HuH-7.5 (cell line): ENCODE measurements at regions not wholly inside any gene's neighbourhood (a gene's known extent, or its start where the extent isn't known, plus 50 kb on each side); places are given as distances from the start of the nearest gene placed in this dataset.

Source experiments
- DNase-seq: peaks from one replicate; pipeline ENCODE4 v3.0.0; 2011; ENCODE audit warnings: low spot score

DNA sequence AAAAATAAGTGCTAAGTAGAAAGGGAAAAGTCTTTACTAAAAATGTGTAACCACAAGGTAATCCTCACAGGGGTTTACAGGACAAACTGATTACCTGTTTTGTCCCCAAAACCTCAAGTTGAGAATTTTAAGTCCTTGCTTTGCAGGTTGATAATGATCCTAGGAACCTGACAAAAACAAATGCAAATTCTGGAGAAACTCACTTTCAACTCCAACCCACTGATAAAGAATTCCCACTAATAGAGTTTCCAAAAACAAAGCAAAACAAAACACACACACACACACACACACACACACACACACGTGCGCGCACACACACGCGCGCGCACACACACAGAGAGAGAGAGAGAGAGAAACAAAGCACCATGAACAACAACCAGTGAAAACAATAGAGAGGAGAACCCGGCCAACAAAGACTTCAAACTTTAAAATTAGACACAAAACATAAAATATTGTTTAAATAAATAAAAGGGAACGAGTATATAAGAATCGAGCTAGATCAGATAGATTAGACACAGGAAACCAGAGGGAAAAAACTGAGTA, 187.0 kb upstream of the FOXN3 start:
- DNase-seq: no peak

DNA sequence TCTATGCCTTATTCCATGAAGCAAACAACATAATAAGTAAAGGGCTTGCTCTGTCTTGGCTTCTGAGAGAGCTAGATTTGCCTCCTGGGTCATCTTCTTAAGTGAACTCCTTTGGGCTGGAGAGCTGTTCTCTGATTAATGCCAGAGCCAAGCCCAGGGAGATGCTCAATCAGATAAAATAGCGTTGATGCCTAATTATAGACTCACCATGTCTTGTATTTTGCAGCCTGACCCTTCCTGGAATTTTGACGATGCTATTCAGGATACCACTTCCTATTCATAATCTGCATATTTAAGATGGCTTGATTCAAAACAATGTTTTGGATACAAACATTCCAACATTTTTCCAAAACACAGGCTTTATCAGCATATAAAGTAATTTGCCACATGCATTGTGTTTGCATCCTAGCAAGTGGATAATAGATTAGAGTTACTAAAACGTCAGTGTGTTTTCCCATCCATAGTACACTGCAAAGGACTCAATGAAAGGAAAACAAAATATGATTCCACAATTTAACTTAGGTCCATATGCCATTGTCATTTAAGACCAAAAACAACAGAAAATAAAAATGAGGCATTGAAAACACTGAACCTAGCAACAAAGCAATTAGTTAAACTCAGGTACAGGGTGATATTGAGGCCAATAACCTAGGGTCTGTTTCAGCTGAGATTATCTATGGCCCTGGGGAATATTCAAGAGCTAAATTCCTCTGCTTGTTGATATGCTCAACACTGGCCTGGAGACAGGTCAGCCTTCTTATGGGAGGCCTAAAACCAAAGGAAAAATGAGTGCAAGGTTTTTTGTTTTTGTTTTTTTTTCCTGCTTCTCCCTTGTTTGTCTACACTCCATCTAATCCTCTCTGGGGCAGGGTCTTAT, 184.2 kb upstream of the FOXN3 start:
- DNase-seq: no peak

DNA sequence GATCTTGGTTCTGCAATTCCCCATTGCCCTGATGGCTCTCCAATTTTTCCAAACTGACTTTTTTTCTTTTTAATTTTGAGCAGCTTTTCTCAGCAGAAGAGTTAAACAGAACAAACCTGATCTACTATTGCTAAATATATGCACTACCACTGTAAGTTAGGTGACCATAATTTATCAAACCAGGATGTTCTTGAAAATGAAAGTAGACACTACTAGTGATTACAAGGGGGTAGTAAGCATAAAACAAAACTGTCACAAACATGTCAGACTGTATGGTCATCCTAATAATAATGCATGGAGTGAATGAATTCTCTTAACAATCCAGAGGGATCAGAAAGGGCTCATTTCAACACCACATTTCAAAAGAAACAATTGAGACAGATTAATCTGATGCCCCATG, 183.0 kb upstream of the FOXN3 start:
- no peak for DNase-seq

DNA sequence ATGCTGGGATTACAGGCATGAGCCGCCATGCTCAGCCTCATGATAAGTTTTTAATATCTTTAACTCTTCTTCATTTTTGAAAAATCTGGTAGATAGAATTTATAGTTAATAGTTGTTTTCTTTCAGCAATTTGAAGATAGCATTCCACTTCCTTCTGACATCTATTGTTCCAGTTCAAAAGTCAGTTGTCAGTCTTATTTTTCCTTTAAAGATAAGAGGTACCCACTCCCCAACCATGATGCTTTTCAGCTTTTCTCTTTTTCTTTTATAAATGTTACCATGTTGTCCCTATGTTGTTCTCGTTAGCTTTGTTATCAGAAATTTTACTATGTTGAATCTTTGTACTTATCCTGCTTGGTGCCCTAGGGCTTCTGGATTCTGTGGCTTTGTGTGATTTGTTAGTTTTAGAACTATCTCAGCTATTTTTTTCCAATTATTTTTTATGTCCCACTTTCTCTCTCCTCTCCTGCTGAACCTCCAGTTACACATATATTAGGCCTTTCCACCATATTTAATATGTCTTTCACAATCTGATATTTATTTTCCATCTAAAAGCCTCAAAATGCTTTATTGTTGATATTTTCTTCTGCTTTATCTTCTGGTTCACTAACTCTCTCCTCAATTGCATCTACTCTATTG, 181.6 kb upstream of the FOXN3 start:
- no peak for DNase-seq

DNA sequence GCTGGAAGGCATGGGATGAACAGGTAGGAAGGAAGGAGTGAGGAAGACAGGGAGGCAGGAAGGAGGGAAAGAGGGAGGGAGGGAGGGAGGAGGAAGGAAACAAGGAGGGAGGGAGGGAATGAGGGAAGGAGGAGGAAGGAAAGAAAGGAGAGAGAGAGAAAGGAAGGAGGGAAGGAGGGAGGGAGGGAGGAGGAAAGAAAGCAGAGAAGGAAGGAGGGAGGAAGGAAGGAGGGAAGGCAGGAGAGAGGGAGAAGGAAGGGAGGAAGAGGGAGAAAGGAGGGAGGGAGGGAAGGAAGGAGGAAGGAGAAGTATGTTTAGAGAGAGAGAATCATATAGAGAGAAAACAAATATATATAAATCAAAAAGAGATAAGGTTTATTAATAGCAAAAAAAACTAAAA, 175.9 kb upstream of the FOXN3 start:
- DNase-seq: no peak

DNA sequence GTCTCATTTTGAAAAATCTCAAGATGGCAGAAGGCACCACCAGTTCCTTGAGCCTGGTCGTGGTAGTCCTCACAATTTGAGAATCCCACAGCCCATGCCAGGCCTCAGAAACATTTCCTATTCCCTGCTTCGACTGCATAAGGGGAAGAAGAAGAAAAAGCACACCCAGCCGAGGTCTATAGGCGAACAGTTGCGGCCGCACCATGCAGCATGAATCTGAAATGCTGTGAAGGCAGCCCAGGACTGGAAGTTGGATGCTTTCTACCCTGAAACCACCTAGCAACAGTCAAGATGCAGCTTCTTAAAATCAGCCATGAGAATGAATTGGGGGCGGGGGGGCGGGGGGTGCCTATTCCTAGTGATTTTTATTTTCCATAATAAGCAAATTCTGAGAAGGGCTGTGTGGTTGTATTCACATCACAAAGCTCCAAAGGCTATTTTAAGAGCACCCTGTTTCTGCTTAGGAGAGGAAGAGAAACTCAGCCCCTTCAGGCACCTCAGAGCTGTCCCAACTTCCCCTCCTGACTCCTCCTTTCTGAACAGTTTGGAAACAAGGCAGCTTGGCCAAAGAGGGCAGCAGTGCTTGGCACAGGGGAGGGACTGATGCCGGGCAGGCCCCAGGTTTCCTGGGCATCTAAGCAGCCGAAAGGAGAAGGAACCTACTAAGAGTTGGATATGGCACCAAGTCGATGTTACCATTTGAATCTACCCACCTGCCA, 172.5 kb upstream of the FOXN3 start:
- no peak for DNase-seq

DNA sequence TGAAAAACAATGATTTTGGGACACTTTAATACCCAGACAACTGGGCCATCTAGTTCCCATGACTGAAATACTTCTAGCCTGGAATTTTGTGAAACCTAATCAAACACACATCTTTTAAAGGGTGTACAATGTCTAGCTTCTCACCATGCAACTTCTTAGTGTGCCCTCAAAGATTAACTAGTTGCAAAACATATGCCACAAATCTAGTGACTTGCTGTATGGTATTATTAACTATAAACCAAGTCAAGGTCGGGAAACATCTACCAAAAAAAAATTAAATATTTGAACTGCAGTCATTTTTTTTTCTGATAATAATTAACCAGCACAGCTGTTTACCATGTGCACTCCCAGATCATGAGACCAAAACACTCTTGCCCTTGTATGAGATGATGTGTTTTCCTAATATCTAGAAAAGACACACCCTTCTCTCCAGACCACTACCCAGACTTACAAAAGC, 171.8 kb upstream of the FOXN3 start:
- DNase-seq: peak; percentile 13

DNA sequence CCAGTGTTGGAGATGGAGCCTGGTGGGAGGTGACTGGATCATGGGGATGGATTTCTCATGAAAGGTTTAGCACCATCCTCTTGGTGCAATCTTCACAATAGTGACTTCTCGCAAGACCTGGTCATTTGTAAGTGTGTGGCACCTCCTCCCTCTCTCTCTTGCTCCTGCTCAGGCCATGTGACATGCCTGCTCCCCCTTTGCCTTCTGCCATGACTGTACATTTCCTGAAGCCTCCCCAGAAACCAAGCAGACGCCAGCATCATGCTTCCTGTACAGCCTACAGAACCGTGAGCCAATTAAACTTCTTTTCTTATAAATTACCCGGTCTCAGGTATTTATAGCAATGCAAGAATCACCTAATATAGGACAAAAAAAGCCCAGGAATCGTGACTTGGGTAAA, 171.0 kb upstream of the FOXN3 start:
- no peak for DNase-seq

DNA sequence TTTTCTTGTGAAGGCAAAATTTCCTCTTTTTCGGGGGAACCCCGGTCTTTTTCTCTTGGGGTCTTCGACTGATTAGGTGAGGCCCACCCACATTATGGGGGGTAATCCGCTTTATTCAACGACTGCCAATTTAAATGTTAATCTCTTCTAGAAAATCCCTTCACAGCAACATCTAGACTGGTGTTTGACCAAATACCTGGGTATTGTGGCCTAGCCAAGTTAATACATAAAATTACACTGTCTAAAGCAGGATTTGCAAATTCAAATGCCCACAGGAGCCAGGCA, 170.0 kb upstream of the FOXN3 start:
- no peak for DNase-seq

DNA sequence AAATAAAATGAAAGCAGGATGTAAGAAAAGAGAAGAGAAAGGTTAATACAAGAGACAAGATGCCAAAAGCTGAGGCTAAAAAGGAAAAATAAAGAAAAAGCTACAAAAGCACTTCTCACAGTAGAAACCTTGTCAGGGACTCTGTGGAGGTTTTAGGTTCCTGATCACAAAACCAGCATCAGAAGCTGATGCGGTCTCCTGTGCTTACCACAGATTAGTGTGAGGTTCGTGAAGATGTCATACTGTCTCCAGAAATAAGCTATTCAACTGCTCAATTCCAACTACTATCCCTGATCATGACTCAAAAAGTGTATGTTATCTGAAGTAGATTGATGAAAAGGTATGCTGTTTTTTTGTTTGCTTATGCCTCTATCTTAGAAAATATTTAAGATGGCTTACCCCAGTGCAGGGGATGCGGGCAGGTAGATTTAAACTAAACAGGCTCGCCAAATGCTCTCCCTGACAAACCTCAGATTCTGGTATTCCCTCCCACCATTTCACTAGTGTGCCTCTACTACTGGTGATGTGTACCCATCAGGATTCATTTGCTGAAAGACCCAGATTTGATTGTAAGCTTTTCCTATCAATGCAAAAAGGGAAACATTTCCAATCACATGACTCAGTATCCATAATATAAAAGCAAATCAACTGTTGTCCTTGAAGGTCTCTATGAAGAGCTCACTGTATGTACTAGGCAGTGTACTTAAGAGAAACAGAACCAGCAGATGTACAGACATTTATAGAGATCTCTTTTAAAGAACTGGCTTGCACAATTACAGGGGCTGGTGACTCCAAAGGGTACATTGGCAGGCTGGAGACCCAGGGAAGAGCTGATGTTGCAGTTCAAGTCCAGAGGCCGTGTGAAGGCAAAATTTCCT, 169.5 kb upstream of the FOXN3 start:
- no peak for DNase-seq

DNA sequence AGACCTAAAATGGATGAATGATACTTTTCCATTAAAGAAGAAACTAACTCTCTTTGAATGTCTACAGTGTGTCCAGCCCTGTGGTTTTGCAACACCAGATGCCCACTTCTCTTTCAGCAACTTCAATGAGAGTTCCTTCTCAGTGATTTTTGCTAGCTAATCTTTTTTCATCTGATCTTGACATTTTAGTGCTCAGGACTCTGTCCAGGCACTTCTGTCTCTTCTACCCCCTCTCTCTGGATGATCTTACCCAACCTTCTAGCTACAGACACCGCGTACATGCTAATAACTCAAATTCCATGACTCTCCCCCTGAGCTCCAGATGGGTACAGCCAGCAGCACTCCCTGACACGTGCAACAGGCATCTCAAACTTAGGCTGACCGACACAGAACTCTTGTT, 161.1 kb upstream of the FOXN3 start:
- DNase-seq: no peak

DNA sequence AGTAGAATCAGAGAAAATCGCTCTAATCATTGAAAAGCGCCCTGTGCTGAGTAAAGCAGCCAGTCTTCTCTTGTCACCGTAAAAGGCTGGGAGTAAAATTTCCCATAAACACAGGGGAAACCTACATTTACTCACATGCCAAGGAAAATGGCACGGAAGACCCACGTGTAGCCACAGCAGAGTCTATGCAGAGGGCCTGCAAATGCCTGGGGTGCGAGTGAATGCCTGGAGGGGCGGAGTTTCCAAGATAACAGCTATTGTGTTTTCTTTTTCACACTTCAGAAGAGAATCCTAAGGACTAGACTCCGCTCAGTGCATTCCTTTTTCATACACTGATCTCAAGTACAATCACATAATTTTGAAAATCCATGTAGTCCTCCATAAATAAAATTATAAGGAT, 159.9 kb upstream of the FOXN3 start:
- no peak for DNase-seq

DNA sequence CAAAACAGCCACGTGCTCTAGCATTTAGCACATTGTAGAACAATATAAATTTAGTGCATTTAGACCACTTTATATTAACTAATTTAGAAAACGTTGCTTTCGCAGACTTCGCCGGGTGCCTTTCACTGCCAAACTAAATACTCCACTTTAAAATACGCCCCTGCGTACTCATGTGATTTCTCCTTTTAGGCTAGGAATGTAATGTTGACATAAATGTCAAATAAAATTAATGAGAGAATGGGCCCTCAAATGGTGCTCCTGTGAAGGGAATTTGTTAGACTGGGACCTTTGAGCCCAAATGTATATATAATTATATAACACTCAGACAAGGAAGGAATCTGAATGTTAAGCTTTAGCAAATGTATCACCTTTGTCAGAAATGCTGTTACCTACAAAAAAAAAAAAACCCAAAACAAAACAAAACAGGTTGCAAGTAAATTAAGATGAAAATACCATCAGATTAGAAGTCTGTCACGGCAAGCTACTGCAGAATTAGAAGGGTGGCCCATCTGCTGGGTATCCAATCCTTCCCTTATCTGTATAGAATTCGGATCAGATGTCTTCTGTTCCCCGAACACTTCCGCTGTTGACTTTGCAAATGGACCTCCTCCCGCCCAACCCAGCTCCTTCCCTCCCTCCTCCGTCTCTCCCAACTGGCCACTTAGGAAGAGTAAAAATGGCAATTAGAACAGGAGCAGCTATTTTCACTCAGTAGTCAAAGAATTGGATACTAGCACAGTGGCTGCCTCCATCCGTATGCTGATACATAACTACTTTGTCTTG, 159.3 kb upstream of the FOXN3 start:
- DNase-seq: no peak

DNA sequence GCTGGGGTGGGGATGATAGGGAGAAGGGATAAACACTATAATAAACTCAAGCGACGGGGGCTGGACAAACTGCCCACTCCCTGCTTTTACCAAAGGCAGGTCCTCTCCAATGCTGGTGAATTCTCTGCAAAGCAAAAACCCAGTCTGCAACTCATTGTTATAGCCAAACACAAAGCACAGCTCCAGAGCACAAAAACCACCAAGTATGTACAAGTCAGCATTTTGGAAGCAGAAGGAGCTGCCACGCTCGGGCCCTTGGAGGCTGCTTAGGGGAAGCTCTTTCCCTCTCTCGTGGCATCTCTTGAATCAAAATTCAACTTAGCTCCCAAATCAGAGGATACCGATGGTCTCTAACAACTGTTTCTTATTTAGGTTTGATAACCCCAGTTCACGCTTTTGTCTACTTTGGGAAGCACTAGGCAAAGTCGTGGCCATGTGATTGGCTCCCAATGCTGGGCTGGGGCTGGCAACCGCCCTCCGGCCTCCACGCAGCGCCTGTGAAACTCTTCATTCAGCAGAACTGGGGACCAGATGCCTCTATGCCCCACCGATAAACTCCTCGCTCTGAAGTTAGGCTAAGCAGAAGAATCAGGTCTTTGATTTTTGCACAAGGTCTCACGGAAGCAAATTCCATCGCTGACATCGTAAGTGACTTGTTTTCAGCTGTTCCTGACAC, 158.5 kb upstream of the FOXN3 start:
- no peak for DNase-seq

DNA sequence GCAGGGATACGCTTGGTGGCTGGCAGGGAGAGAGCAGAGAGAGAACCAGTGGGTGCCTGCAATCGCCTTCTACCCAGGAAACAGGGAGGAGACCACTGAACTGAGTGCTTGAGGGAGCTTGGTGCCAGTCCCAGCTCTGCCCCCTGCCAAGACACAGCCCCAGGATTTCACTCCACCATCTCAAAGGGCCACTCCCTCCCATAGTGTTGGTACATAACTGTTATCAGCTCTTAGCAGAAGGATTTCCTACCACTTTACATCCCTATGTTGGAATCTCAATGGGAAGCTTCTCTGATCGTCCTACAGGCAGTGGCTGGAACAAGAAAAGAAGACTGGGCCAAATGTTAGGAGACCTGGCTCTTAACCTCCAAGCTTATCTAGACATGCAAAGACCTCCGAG, 157.4 kb upstream of the FOXN3 start:
- DNase-seq: no peak

DNA sequence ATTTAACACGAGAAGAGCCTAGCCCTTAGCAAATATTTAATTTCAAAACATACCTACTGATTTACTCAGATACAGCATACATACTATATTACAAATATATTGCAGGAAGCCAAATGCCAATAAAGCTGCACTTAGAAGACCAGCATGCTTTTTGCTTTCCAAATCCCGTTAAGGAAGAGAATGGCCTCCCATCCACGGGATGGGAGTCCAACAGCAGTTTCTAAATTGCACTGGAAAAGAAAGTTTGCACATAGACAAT, 156.3 kb upstream of the FOXN3 start:
- no peak for DNase-seq

DNA sequence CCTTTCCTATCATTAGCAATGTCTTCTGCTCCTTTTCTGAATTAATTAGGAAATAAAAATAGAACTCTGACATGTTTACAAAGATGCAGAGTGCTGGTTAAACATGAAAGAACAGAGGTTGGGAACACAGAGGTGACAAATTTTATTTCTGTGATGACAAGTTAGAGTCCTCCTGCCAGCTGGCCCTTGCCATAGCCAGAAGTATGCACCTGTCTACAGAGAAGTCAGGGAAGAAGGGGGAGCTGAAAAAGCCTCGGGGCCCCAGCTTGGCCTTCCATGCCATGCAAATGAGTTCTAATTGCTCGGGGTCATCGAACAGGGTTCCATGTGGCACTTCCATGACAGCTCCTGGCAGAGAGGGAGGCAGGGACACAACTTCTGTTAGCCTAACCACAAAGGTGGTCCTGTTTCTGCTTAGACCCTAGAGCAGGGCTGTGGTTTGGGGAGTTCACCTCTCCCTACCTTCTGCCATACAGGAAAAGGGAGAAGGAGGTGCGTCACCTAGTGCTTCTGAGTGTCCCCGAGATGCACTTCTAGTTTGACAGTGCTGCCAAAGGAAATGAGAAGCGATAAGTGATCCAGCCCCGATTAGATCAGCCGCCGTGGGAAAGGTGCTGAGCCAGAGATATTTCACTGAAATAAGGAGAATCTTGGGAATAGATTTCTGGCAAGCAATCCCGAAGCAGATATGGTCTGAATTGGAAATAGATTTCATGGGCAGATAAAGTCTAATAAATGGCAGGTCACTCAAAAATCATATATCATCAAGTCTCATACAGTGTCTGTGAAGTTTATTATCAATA, 155.8 kb upstream of the FOXN3 start:
- no peak for DNase-seq

DNA sequence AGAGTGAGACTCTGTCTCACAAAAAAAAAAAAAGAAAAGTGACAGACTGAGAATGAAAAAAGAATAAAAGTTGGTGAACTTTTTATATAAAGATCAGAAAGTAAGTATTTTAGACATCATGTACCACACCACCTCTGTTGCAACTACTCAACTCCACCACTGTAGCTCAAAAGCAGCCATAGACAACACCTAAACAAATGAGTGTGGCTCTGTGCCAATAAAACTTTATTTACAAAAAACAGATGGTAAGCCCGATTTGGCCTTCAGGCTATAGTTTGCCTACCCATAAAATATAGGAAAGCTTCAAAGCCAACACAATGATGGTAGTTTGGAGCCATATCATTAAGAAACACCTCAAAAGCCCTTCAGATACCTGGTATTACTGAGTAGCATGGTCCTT, 154.5 kb upstream of the FOXN3 start:
- no peak for DNase-seq

DNA sequence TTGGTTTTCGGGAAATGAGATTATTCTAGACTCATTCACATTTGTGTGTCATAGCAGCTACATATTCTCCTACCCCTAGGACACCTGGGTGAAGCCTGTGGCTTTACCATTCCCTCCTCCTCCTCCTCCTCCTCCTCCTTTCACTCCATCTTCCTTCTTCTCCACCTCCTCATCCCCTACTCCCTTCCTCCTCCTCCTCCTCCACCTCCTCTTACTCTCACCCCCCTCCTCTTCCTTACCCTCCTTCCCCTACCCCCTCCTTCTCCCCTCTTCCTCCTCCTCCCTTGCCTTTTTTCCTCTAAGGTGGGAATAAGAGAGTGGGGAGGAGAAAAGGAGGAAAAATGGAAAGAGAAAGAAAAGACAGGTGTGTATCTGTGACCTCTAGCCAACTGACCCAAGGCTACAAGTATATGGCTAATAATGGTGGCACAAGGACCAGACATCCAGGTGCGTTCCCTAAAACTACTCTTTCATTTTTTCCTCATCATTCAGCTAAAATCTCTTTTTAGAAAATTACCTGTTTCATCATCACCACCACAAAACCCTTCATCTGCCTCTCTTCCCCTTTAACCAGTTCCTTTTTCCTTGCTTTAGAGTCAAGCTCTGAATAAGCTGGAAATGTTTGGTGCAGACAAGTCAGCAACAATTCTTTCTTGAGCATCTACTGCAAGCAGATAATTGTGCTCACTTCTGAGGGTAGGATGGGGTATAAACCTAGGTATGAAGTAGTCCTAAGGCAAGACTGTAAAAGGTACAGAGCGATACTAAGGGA, 149.8 kb upstream of the FOXN3 start:
- no peak for DNase-seq
